ENCODE measurements at regions not wholly inside any gene's neighbourhood (a gene's known extent, or its start where the extent isn't known, plus 50 kb on each side); places are given as distances from the start of the nearest gene placed in this dataset.

GRCh38 chr2:7899923-7900322, 781.9 kb upstream of the ID2 start:
- Histone ChIP-seq H3K9ac (ENCODE audit: low read depth in 1 of 2, low read length in 2 of 2) (no peak overlapping the region), H3K27me3 (ENCODE audit: control insufficient read depth in 4 of 4, insufficient read depth in 4 of 4, low read length in 3 of 4) (no peaks in the 10 kb centered on the region), H3K4me1 (ENCODE audit: control insufficient read depth in 4 of 4, insufficient read depth in 4 of 4, low read length in 3 of 4) (no peaks in the 10 kb centered on the region), H3K4me3 (ENCODE audit: low read depth in 1 of 3, low read length in 3 of 3) (no peak overlapping the region), H3K27ac (ENCODE audit: low read depth in 1 of 2, low read length in 2 of 2) (no peak overlapping the region), H3K36me3 (ENCODE audit: control insufficient read depth in 4 of 4, insufficient read depth in 3 of 4, low read depth in 1 of 4, low read length in 3 of 4) (no peaks in the 10 kb centered on the region), H3K9me3 (ENCODE audit: control insufficient read depth in 4 of 4, low read length in 3 of 4) (no peaks in the 10 kb centered on the region)
- no peak for DNase-seq (ENCODE audit: low spot score)
- WGBS: 64% methylated on average over 1 of the region's 1 CpG
- TF ChIP-seq FOXA2 (IDR thresholded peaks at IDR 0.05) (no peak), NR2F2 (IDR thresholded peaks at IDR 0.05) (no peak), RAD21 (IDR thresholded peaks at IDR 0.05) (no peak), ATF3 (IDR thresholded peaks at IDR 0.05) (no peak), TAF1 (conservative IDR thresholded peaks at IDR 0.05) (no peak)

GRCh38 chr2:7900593-7900992, 781.3 kb upstream of the ID2 start:
- 89% methylated on average over 5 of the region's 5 CpGs for WGBS
- H3K9ac ChIP-seq (ENCODE audit: low read depth in 1 of 2, low read length in 2 of 2): no peak overlapping the region
- no peaks in the 10 kb centered on the region for H3K36me3 ChIP-seq (ENCODE audit: control insufficient read depth in 4 of 4, insufficient read depth in 3 of 4, low read depth in 1 of 4, low read length in 3 of 4)
- no peak for TF ChIP-seq ZBTB33 (IDR thresholded peaks at IDR 0.05)
- TF ChIP-seq YY1 (IDR thresholded peaks at IDR 0.05): no peak
- no peak for TF ChIP-seq CTCF (IDR thresholded peaks at IDR 0.05; ENCODE audit: low read depth, low read length, missing input control)
- TF ChIP-seq FOXA2 (IDR thresholded peaks at IDR 0.05): no peak
- TF ChIP-seq HNF4A (conservative IDR thresholded peaks at IDR 0.05): no peak
- no peak for TF ChIP-seq NR2F2 (IDR thresholded peaks at IDR 0.05)
- no peak for TF ChIP-seq RAD21 (IDR thresholded peaks at IDR 0.05)
- no peak for TF ChIP-seq FOXA1 (IDR thresholded peaks at IDR 0.05)
- no peak for TF ChIP-seq HNF4G (IDR thresholded peaks at IDR 0.05)
- no peak for TF ChIP-seq ATF3 (IDR thresholded peaks at IDR 0.05)
- no peak for TF ChIP-seq MAX (IDR thresholded peaks at IDR 0.05)
- TF ChIP-seq RXRA (IDR thresholded peaks at IDR 0.05): no peak
- no peaks in the 10 kb centered on the region for H3K4me1 ChIP-seq (ENCODE audit: control insufficient read depth in 4 of 4, insufficient read depth in 4 of 4, low read length in 3 of 4)
- no peak overlapping the region for H3K27ac ChIP-seq (ENCODE audit: low read depth in 1 of 2, low read length in 2 of 2)
- H3K27me3 ChIP-seq (ENCODE audit: control insufficient read depth in 4 of 4, insufficient read depth in 4 of 4, low read length in 3 of 4): no peaks in the 10 kb centered on the region
- no peak overlapping the region for H3K4me3 ChIP-seq (ENCODE audit: low read depth in 1 of 3, low read length in 3 of 3)
- DNase-seq (ENCODE audit: low spot score): no peak
- no peaks in the 10 kb centered on the region for H3K9me3 ChIP-seq (ENCODE audit: control insufficient read depth in 4 of 4, low read length in 3 of 4)

- H3K36me3 ChIP-seq (ENCODE audit: control insufficient read depth in 4 of 4, insufficient read depth in 3 of 4, low read depth in 1 of 4, low read length in 3 of 4): no peaks in the 10 kb centered on the region
- no peak for TF ChIP-seq EGR1 (IDR thresholded peaks at IDR 0.05; ENCODE audit: low read depth in 2 of 2)
- no peak overlapping the region for H3K9ac ChIP-seq (ENCODE audit: low read depth in 1 of 2, low read length in 2 of 2)
- H3K27ac ChIP-seq (ENCODE audit: low read depth in 1 of 2, low read length in 2 of 2): no peak overlapping the region
- WGBS: 37% methylated on average over 5 of the region's 5 CpGs
- no peaks in the 10 kb centered on the region for H3K27me3 ChIP-seq (ENCODE audit: control insufficient read depth in 4 of 4, insufficient read depth in 4 of 4, low read length in 3 of 4)
- H3K9me3 ChIP-seq (ENCODE audit: control insufficient read depth in 4 of 4, low read length in 3 of 4): no peaks in the 10 kb centered on the region
- no peak overlapping the region for H3K4me3 ChIP-seq (ENCODE audit: low read depth in 1 of 3, low read length in 3 of 3)
- no peak for DNase-seq (ENCODE audit: low spot score)
- no peaks in the 10 kb centered on the region for H3K4me1 ChIP-seq (ENCODE audit: control insufficient read depth in 4 of 4, insufficient read depth in 4 of 4, low read length in 3 of 4)
These were observed 779.5 kb upstream of the ID2 start for GRCh38 chr2:7902251-7902765.
